IMR-90 (cell line): ENCODE measurements at regions not wholly inside any gene's neighbourhood (a gene's known extent, or its start where the extent isn't known, plus 50 kb on each side); places are given as distances from the start of the nearest gene placed in this dataset.

Source experiments
- ATAC-seq: fragments of 200-7000 bp; cut with Tn5 transposase; 2 replicates; pipeline ENCODE4 v1.9.1; 2020; ENCODE audit warnings: low read depth, mild to moderate bottlenecking, moderate library complexity
- BruUV-seq: library from RNA; stranded (reverse); fragments of 400-500 nt; replicated peaks from 2 replicates; lab custom pipeline; 2021; lab: Mats Ljungman, UMichigan
- CTCF ChIA-PET: fragments of 300-600 bp; formaldehyde crosslinking; extraction: SDS; loops from one replicate; lab custom pipeline; 2021; ENCODE audit warnings: antibody characterized with exemption; lab: Yijun Ruan, JAX
- POLR2A ChIA-PET: fragments of 300-600 bp; sonication (Branson Sonifier 250); formaldehyde crosslinking; loops from one replicate; lab custom pipeline; 2022; ENCODE audit warnings: antibody characterized with exemption; ENCODE audit not compliant: unreplicated experiment; lab: Charles Lee
- DNase-seq: peaks from one replicate; pipeline ENCODE4 v3.0.0; 2013
- H2AFZ ChIP-seq: replicated peaks from 2 replicates; pipeline ENCODE3; 2013; ENCODE audit warnings: low read length, mild to moderate bottlenecking; ENCODE audit not compliant: poor library complexity
- H2AK5ac ChIP-seq: 2 replicates; pipeline ENCODE4 v1.6.1; 2013; ENCODE audit warnings: low read depth, low read length, inconsistent platforms
- H2AK9ac ChIP-seq: replicated peaks from 2 replicates; pipeline ENCODE3; 2013; ENCODE audit warnings: mild to moderate bottlenecking, low read depth, low read length, moderate library complexity; ENCODE audit not compliant: poor library complexity
- H2BK120ac ChIP-seq: 2 replicates; pipeline ENCODE4 v1.6.1; 2013; ENCODE audit warnings: low read depth, low read length, inconsistent platforms
- H2BK15ac ChIP-seq: 3 replicates; pipeline ENCODE4 v1.6.1; 2013; ENCODE audit warnings: low read depth, low read length, inconsistent platforms
- H2BK20ac ChIP-seq: 2 replicates; pipeline ENCODE4 v1.6.1; 2013; ENCODE audit warnings: low read depth, mild to moderate bottlenecking, inconsistent platforms, low read length, moderate library complexity
- H2BK5ac ChIP-seq: 2 replicates; pipeline ENCODE4 v1.6.1; 2013; ENCODE audit warnings: mild to moderate bottlenecking, low read depth, low read length, inconsistent platforms; ENCODE audit not compliant: poor library complexity, severe bottlenecking
- H3K14ac ChIP-seq: replicated peaks from 2 replicates; pipeline ENCODE4 v1.6.1; 2013; ENCODE audit warnings: low read depth, low read length, inconsistent platforms
- H3K18ac ChIP-seq: 2 replicates; pipeline ENCODE4 v1.6.1; 2013; ENCODE audit warnings: low read depth, low read length, control low read depth
- H3K23ac ChIP-seq: 2 replicates; pipeline ENCODE4 v1.6.1; 2013; ENCODE audit warnings: low read depth, low read length, inconsistent platforms
- H3K27ac ChIP-seq: 2 replicates; pipeline ENCODE4 v1.5.1; 2013; ENCODE audit warnings: mild to moderate bottlenecking, control low read depth, low read length; ENCODE audit not compliant: insufficient read depth
- H3K27me3 ChIP-seq: 2 replicates; pipeline ENCODE4 v1.6.1; 2013; ENCODE audit warnings: low read length; ENCODE audit not compliant: control insufficient read depth, insufficient read depth
- H3K36me3 ChIP-seq: 2 replicates; pipeline ENCODE4 v1.6.1; 2013; ENCODE audit warnings: low read length, mixed read lengths; ENCODE audit not compliant: control insufficient read depth, insufficient read depth
- H3K4ac ChIP-seq: 2 replicates; pipeline ENCODE4 v1.6.1; 2013; ENCODE audit warnings: low read depth, low read length, inconsistent platforms
- H3K4me1 ChIP-seq: 2 replicates; pipeline ENCODE4 v1.6.1; 2013; ENCODE audit warnings: low read length, mixed read lengths; ENCODE audit not compliant: control insufficient read depth, insufficient read depth
- H3K4me2 ChIP-seq: 2 replicates; pipeline ENCODE4 v1.6.1; 2013; ENCODE audit warnings: low read depth, mild to moderate bottlenecking, control low read depth, low read length, moderate library complexity
- H3K4me3 ChIP-seq: 2 replicates; pipeline ENCODE4 v1.5.1; 2013; ENCODE audit warnings: low read depth, mild to moderate bottlenecking, control low read depth, low read length, moderate library complexity; ENCODE audit not compliant: insufficient read depth
- H3K56ac ChIP-seq: 2 replicates; pipeline ENCODE4 v1.6.1; 2013; ENCODE audit warnings: low read length, inconsistent platforms; ENCODE audit not compliant: insufficient read depth; ENCODE audit errors: extremely low read depth
- H3K79me1 ChIP-seq, 2 experiments: 2 replicates each; pipeline ENCODE4 v1.6.1; 2013; ENCODE audit warnings: low read length in 2 of 2, inconsistent platforms in 1 of 2, low read depth in 1 of 2
- H3K9ac ChIP-seq: 2 replicates; pipeline ENCODE4 v1.6.1; 2013; ENCODE audit warnings: low read depth, low read length, control low read depth
- H3K9me1 ChIP-seq: 2 replicates; pipeline ENCODE4 v1.6.1; 2013; ENCODE audit warnings: low read length, inconsistent platforms; ENCODE audit not compliant: insufficient read depth
- H3K9me3 ChIP-seq: 2 replicates; pipeline ENCODE4 v1.6.1; 2013; ENCODE audit warnings: low read length; ENCODE audit not compliant: control insufficient read depth, insufficient read depth
- H4K20me1 ChIP-seq: 2 replicates; pipeline ENCODE4 v1.6.1; 2013; ENCODE audit warnings: low read length, inconsistent platforms; ENCODE audit not compliant: insufficient read depth
- H4K5ac ChIP-seq: 2 replicates; pipeline ENCODE4 v1.6.1; 2013; ENCODE audit warnings: mild to moderate bottlenecking, low read depth, low read length, control low read depth
- H4K8ac ChIP-seq, 2 experiments: 2 replicates each; pipeline ENCODE4 v1.6.1; 2013; ENCODE audit warnings: low read depth in 2 of 2, low read length in 2 of 2, control low read depth in 1 of 2, inconsistent platforms in 1 of 2
- H4K91ac ChIP-seq: 2 replicates; pipeline ENCODE4 v1.6.1; 2013; ENCODE audit warnings: low read depth, low read length, inconsistent platforms; ENCODE audit not compliant: insufficient read depth
- BHLHE40 ChIP-seq: fragments of 150-350 bp; IDR thresholded peaks from 2 replicates; pipeline ENCODE4 v1.6.1; 2016; ENCODE audit warnings: mild to moderate bottlenecking, low read depth, low read length
- CHD1 ChIP-seq: IDR thresholded peaks from 2 replicates; pipeline ENCODE4 v1.6.1; 2012; ENCODE audit warnings: low read depth, low read length, improper control_type of control experiment
- FOS ChIP-seq: fragments of 150-350 bp; IDR thresholded peaks from 2 replicates; pipeline ENCODE4 v1.6.1; 2016; ENCODE audit warnings: low read depth, low read length
- MAZ ChIP-seq: IDR thresholded peaks from 2 replicates; pipeline ENCODE4 v1.6.1; 2012; ENCODE audit warnings: low read depth, mild to moderate bottlenecking, low read length, improper control_type of control experiment, moderate library complexity, borderline replicate concordance
- MXI1 ChIP-seq: IDR thresholded peaks from 2 replicates; pipeline ENCODE4 v1.6.1; 2012; ENCODE audit warnings: low read depth, mild to moderate bottlenecking, low read length, moderate library complexity, borderline replicate concordance
- NFE2L2 ChIP-seq: fragments of 150-350 bp; IDR thresholded peaks from 2 replicates; pipeline ENCODE4 v1.6.1; 2016; ENCODE audit warnings: low read depth, mild to moderate bottlenecking, low read length
- POLR2A ChIP-seq: IDR thresholded peaks from 2 replicates; pipeline ENCODE4 v1.6.1; 2012; ENCODE audit warnings: mild to moderate bottlenecking, low read depth, low read length
- SMC3 ChIP-seq: fragments of 150-350 bp; IDR thresholded peaks from 2 replicates; pipeline ENCODE4 v1.6.1; 2016; ENCODE audit warnings: low read depth, mild to moderate bottlenecking, antibody characterized with exemption, low read length, moderate library complexity
- USF2 ChIP-seq: fragments of 150-350 bp; IDR thresholded peaks from 2 replicates; pipeline ENCODE4 v1.6.1; 2017; ENCODE audit warnings: mild to moderate bottlenecking, antibody characterized with exemption, low read length, low read depth
- WGBS, 2 experiments: methylation state at CpG; one replicate each; pipeline versions ENCODE4 v1.1.5 to v1.1.7; 2013; ENCODE audit warnings: missing lambda C conversion rate in 2 of 2; ENCODE audit not compliant: insufficient read length in 1 of 2; ENCODE audit errors: extremely low coverage in 2 of 2; 5-methylcytosine and 5-hydroxymethylcytosine counted together
- dilution Hi-C: fragments of 300-500 bp; cut with HindIII; formaldehyde crosslinking; loops from one replicate; pipeline ENCODE4 v1.14.3; 2018; ENCODE audit warnings: low sequenced_read_pairs; ENCODE audit not compliant: unreplicated experiment
- in situ Hi-C: fragments of 300-500 bp; cut with MboI; formaldehyde crosslinking; loops from 3 replicates; pipeline ENCODE4 v1.14.3; 2019; ENCODE audit warnings: low sequenced_read_pairs, inconsistent platforms, mixed read lengths
- intact Hi-C: fragments of 100-400 bp; cut with micrococcal nuclease; formaldehyde crosslinking; loops from 2 replicates; pipeline ENCODE4 v1.10.0; 2022
- TF ChIP-seq, protein P1 (sequence below): conservative IDR thresholded peaks from 2 replicates; pipeline ENCODE4 v1.5.1; 2012; ENCODE audit warnings: mild to moderate bottlenecking, low read depth, low read length, improper control_type of control experiment

DNA sequence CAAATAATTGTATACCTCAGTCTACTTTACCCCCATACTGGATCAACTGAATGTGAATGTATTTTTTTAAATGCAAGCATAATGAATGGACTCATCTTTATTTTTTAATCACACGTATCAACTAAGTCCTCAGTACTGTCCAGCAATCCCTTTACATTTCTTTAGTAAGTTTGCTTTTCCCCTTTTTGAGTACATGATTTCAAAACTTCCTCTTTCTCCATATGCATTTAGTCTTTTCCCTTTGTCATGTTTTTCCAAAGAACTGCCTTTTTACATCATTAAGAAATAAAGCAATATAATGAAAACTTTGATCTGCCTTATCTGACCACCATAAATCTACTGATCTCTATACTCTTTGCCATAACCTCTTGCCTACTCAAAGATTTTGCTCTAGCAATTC is 182.5 kb upstream of the AKR1E2 start:
- Histone ChIP-seq H3K79me1 (no peaks in the 10 kb centered on the region), H3K4me1 (no peaks in the 10 kb centered on the region), H3K36me3 (no peaks in the 10 kb centered on the region), H3K23ac (no peak overlapping the region), H2BK5ac (no peak overlapping the region), H2BK15ac (no peak overlapping the region), H3K18ac (no peak overlapping the region), H4K5ac (no peak overlapping the region), H3K4me2 (no peak overlapping the region), H2BK20ac (no peak overlapping the region), H4K20me1 (no peaks in the 10 kb centered on the region), H3K14ac (no peak overlapping the region), H2AK5ac (no peak overlapping the region), H3K27me3 (no peaks in the 10 kb centered on the region), H3K9me1 (no peaks in the 10 kb centered on the region), H2AFZ (no peak overlapping the region), H4K91ac (no peak overlapping the region), H3K56ac (no peak overlapping the region), H2AK9ac (no peak overlapping the region), H2BK120ac (no peak overlapping the region), H3K4me3 (no peak overlapping the region), H3K27ac (no peak overlapping the region), H3K9me3 (no peaks in the 10 kb centered on the region), H3K4ac (no peak overlapping the region), H3K9ac (no peak overlapping the region), H4K8ac (no peak overlapping the region)
- intact Hi-C loops (no loop called here), in situ Hi-C loops (no loop called here), dilution Hi-C loops (no loop called here)
- DNase-seq (no peak), ATAC-seq (no peak)
- ChIA-PET CTCF (no interaction called here), POLR2A (no interaction called here)
- TF ChIP-seq FOS (no peak), MXI1 (no peak), POLR2A (no peak), MAZ (no peak), SMC3 (no peak), NFE2L2 (no peak), BHLHE40 (no peak), CHD1 (no peak), USF2 (no peak)
- TF ChIP-seq, protein P1, sequence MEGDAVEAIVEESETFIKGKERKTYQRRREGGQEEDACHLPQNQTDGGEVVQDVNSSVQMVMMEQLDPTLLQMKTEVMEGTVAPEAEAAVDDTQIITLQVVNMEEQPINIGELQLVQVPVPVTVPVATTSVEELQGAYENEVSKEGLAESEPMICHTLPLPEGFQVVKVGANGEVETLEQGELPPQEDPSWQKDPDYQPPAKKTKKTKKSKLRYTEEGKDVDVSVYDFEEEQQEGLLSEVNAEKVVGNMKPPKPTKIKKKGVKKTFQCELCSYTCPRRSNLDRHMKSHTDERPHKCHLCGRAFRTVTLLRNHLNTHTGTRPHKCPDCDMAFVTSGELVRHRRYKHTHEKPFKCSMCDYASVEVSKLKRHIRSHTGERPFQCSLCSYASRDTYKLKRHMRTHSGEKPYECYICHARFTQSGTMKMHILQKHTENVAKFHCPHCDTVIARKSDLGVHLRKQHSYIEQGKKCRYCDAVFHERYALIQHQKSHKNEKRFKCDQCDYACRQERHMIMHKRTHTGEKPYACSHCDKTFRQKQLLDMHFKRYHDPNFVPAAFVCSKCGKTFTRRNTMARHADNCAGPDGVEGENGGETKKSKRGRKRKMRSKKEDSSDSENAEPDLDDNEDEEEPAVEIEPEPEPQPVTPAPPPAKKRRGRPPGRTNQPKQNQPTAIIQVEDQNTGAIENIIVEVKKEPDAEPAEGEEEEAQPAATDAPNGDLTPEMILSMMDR: no peak
- BruUV-seq: no TSS peak
- no CpG with 5 or more reads among the region's 1 CpG for WGBS, 2 experiments
